Keratinocyte (primary cell): ENCODE measurements at regions not wholly inside any gene's neighbourhood (a gene's known extent, or its start where the extent isn't known, plus 50 kb on each side); places are given as distances from the start of the nearest gene placed in this dataset.

Experiments used
- DNase-seq: peaks from one replicate; pipeline ENCODE4 v3.0.0-alpha.2; 2011; ENCODE audit warnings: low read depth, missing footprints, low spot score
- FAIRE-seq: peaks from 2 replicates; lab custom pipeline; 2011; peaks lifted over from hg19 to GRCh38; lab: Jason Lieb, UNC
- H2AFZ ChIP-seq: 2 replicates; pipeline ENCODE4 v1.6.0; 2012; ENCODE audit warnings: low read length, control low read depth, inconsistent platforms; ENCODE audit not compliant: control insufficient read depth
- H3K27ac ChIP-seq: 2 replicates; pipeline ENCODE4 v1.5.1; 2011; ENCODE audit warnings: low read length; ENCODE audit not compliant: control insufficient read depth, insufficient read depth
- H3K27me3 ChIP-seq: 3 replicates; pipeline ENCODE4 v1.6.0; 2011; ENCODE audit warnings: low read length; ENCODE audit not compliant: control insufficient read depth, insufficient read depth; ENCODE audit errors: extremely low read depth
- H3K36me3 ChIP-seq, 2 experiments: 2 replicates in 1 of 2; 3 replicates in 1 of 2; pipeline ENCODE4 v1.5.1; 2011; ENCODE audit warnings: low read length in 2 of 2, mild to moderate bottlenecking in 1 of 2; ENCODE audit not compliant: control insufficient read depth in 2 of 2, insufficient read depth in 2 of 2; ENCODE audit errors: extremely low read depth in 1 of 2
- H3K4me1 ChIP-seq: 3 replicates; pipeline ENCODE4 v1.5.1; 2011; ENCODE audit warnings: low read length; ENCODE audit not compliant: control insufficient read depth, insufficient read depth; ENCODE audit errors: extremely low read depth
- H3K4me2 ChIP-seq: 3 replicates; pipeline ENCODE4 v1.6.0; 2011; ENCODE audit warnings: low read depth, low read length; ENCODE audit not compliant: control insufficient read depth, insufficient read depth; ENCODE audit errors: extremely low read depth
- H3K4me3 ChIP-seq, 3 experiments: fragments of 200-600 bp in 1 of 3; sonication (generic) in 1 of 3; 2 replicates in 2 of 3; 3 replicates in 1 of 3; pipeline ENCODE4 v1.5.1; 2011 to 2016; ENCODE audit warnings: low read length in 3 of 3, mild to moderate bottlenecking in 3 of 3, control low read depth in 2 of 3, inconsistent platforms in 1 of 3, low read depth in 1 of 3, mixed read lengths in 1 of 3, mixed run types in 1 of 3, moderate library complexity in 1 of 3; ENCODE audit not compliant: control insufficient read depth in 2 of 3, insufficient read depth in 2 of 3; ENCODE audit errors: extremely low read depth in 1 of 3
- H3K79me2 ChIP-seq: 2 replicates; pipeline ENCODE4 v1.6.0; 2012; ENCODE audit warnings: low read length; ENCODE audit not compliant: control insufficient read depth, insufficient read depth
- H3K9ac ChIP-seq: 3 replicates; pipeline ENCODE4 v1.6.0; 2011; ENCODE audit warnings: low read length; ENCODE audit not compliant: control insufficient read depth, insufficient read depth; ENCODE audit errors: extremely low read depth
- H3K9me1 ChIP-seq: 3 replicates; pipeline ENCODE4 v1.6.0; 2011; ENCODE audit warnings: low read length; ENCODE audit not compliant: control insufficient read depth, insufficient read depth; ENCODE audit errors: extremely low read depth
- H3K9me3 ChIP-seq: 2 replicates; pipeline ENCODE4 v1.5.1; 2012; ENCODE audit warnings: low read depth, low read length; ENCODE audit not compliant: control insufficient read depth
- H4K20me1 ChIP-seq: 3 replicates; pipeline ENCODE4 v1.6.0; 2011; ENCODE audit warnings: low read length; ENCODE audit not compliant: control insufficient read depth, insufficient read depth; ENCODE audit errors: extremely low read depth
- EZH2 ChIP-seq: IDR thresholded peaks from one replicate; pipeline ENCODE4 v1.6.1; 2012; ENCODE audit warnings: inconsistent platforms, mild to moderate bottlenecking, low read length, moderate library complexity
- dilution Hi-C: fragments of 300-500 bp; cut with MboI; formaldehyde crosslinking; loops from one replicate; pipeline ENCODE4 v1.7.0; 2020; ENCODE audit warnings: low sequenced_read_pairs; ENCODE audit not compliant: extremely low pct_ligation_motif_present
- TF ChIP-seq, protein P1 (sequence below), 3 experiments: IDR thresholded peaks in 1 of 3; conservative IDR thresholded peaks in 1 of 3; optimal IDR thresholded peaks in 1 of 3; 2 replicates in 2 of 3; 3 replicates in 1 of 3; pipeline versions ENCODE3 to v1.5.1; 2011; ENCODE audit warnings: low read length in 3 of 3, mild to moderate bottlenecking in 3 of 3, moderate library complexity in 2 of 3, control low read depth in 1 of 3, inconsistent platforms in 1 of 3; ENCODE audit not compliant: insufficient read depth in 2 of 3; ENCODE audit errors: extremely low read depth in 1 of 3

DNA sequence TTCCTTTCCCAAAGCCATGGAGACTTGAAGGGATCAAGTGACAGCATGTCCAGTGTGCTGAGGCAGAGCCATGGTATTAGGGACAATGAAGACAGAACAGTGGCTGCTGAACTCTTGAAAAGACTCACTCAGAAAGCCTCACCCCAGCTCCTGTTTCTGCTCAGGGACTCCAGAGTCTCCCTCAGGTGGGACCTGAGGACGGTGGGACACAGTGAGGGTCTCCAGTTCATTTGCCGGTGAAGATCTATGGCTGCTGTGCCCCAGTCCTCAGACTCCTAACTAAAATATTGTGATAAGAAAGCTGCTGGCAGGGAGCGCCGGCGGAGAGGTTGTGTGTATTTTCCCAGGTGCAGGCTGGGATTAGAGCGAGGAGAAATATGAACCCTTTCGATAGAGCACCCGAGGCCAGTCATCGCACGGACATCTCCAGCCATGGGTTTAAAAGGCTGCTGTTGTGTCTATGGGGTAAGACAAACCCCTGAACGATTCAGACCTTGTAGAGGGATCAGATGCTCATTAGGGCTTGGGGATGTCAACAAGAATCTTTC, 57.2 kb downstream of the C7orf25 start:
- Histone ChIP-seq H3K4me2 (no peak overlapping the region), H4K20me1 (no peaks in the 10 kb centered on the region), H3K9me3 (no peaks in the 10 kb centered on the region), H3K4me3 (no peak overlapping the region), H3K79me2 (no peaks in the 10 kb centered on the region), H3K9ac (no peak overlapping the region), H3K9me1 (no peaks in the 10 kb centered on the region), H3K36me3 (no peaks in the 10 kb centered on the region), H3K4me1 (peaks cover 16% of the 10 kb centered on the region), H3K27me3 (no peaks in the 10 kb centered on the region), H3K27ac (no peak overlapping the region), H2AFZ (no peak overlapping the region)
- DNase-seq (no peak), FAIRE-seq (no peak)
- dilution Hi-C loops: no loop called here
- TF ChIP-seq, protein P1, sequence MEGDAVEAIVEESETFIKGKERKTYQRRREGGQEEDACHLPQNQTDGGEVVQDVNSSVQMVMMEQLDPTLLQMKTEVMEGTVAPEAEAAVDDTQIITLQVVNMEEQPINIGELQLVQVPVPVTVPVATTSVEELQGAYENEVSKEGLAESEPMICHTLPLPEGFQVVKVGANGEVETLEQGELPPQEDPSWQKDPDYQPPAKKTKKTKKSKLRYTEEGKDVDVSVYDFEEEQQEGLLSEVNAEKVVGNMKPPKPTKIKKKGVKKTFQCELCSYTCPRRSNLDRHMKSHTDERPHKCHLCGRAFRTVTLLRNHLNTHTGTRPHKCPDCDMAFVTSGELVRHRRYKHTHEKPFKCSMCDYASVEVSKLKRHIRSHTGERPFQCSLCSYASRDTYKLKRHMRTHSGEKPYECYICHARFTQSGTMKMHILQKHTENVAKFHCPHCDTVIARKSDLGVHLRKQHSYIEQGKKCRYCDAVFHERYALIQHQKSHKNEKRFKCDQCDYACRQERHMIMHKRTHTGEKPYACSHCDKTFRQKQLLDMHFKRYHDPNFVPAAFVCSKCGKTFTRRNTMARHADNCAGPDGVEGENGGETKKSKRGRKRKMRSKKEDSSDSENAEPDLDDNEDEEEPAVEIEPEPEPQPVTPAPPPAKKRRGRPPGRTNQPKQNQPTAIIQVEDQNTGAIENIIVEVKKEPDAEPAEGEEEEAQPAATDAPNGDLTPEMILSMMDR (optimal IDR thresholded peaks at IDR 0.05 in 1 of 3, IDR thresholded peaks at IDR 0.05 in 1 of 3, conservative IDR thresholded peaks at IDR 0.05 in 1 of 3; ENCODE audit: extremely low read depth in 1 of 3, insufficient read depth in 2 of 3, low read length in 3 of 3): no peak
- TF ChIP-seq EZH2: no peak

DNA sequence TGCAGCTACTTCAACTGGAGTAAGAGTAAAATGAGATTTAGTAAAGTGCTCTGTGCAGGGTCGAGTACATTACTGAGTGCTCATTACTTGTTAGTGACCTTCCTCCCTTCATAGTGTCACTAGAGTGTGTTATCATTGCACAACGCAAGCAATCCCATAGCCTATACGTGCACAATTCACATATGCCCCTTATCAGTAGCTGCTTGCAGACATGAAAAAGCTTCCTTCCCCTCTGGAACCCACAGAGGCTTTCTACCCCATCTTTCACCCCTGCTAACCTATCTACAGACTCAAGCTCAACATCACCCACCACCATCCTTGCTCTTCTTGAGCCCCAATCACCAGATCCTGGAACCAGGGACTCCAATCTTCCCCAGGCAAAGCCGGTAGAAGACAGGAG, 59.3 kb downstream of the C7orf25 start:
- no peak overlapping the region for H3K4me2 ChIP-seq
- no peaks in the 10 kb centered on the region for H3K9me3 ChIP-seq
- H3K9ac ChIP-seq: no peak overlapping the region
- no peak overlapping the region for H3K27ac ChIP-seq
- no peak overlapping the region for H2AFZ ChIP-seq
- no peak overlapping the region for H3K4me3 ChIP-seq
- H3K36me3 ChIP-seq: no peaks in the 10 kb centered on the region
- no peaks in the 10 kb centered on the region for H4K20me1 ChIP-seq
- TF ChIP-seq EZH2: no peak
- TF ChIP-seq, protein P1 (optimal IDR thresholded peaks at IDR 0.05 in 1 of 3, IDR thresholded peaks at IDR 0.05 in 1 of 3, conservative IDR thresholded peaks at IDR 0.05 in 1 of 3; ENCODE audit: extremely low read depth in 1 of 3, insufficient read depth in 2 of 3, low read length in 3 of 3): no peak
- FAIRE-seq (no peak), DNase-seq (no peak)
- H3K9me1 ChIP-seq: no peaks in the 10 kb centered on the region
- H3K4me1 ChIP-seq: peaks cover 3% of the 10 kb centered on the region
- no peaks in the 10 kb centered on the region for H3K27me3 ChIP-seq
- H3K79me2 ChIP-seq: no peaks in the 10 kb centered on the region
- dilution Hi-C loops: no loop called here
